HG03103 (cell line): ENCODE measurements at regions not wholly inside any gene's neighbourhood (a gene's known extent, or its start where the extent isn't known, plus 50 kb on each side); places are given as distances from the start of the nearest gene placed in this dataset.
"Not testable (repeated sequence)": the region's sequence is repeated elsewhere in the genome, so short reads cannot be mapped to it uniquely, and the experiment has no call there.

Source experiments
- ATAC-seq: cut with Tn5 transposase; IDR thresholded peaks from one replicate; pipeline ENCODE4 v1.9.1; 2021; ENCODE audit warnings: low read depth; ENCODE audit not compliant: unreplicated experiment

- no peak for ATAC-seq
Measured at GRCh38 chr9:1115370-1115769, 65.2 kb downstream of the DMRT2 start.

GRCh38 chr9:1117439-1117838, 67.3 kb downstream of the DMRT2 start:
- no peak for ATAC-seq

GRCh38 chr9:1120500-1121165, 70.5 kb downstream of the DMRT2 start:
- no peak for ATAC-seq

- ATAC-seq, result no peak
Measured at GRCh38 chr9:1125741-1126140, 75.6 kb downstream of the DMRT2 start.

GRCh38 chr9:1128046-1128445, 77.9 kb downstream of the DMRT2 start:
- ATAC-seq, result no peak

GRCh38 chr9:1129382-1129781, 79.2 kb downstream of the DMRT2 start:
- ATAC-seq, result no peak

- no peak for ATAC-seq
Measured at GRCh38 chr9:1140057-1140456, 89.9 kb downstream of the DMRT2 start.

GRCh38 chr9:1151691-1152090, 101.5 kb downstream of the DMRT2 start:
- ATAC-seq, result no peak

- ATAC-seq, result no peak
Measured at GRCh38 chr9:1152171-1152570, 102.0 kb downstream of the DMRT2 start.

GRCh38 chr9:1154739-1155138, 104.6 kb downstream of the DMRT2 start:
- no peak for ATAC-seq

GRCh38 chr9:1155602-1156001, 105.4 kb downstream of the DMRT2 start:
- no peak for ATAC-seq

- no peak for ATAC-seq
Measured at GRCh38 chr9:1156794-1157550, 106.8 kb downstream of the DMRT2 start.

- ATAC-seq, result no peak
Measured at GRCh38 chr9:1157836-1158235, 107.7 kb downstream of the DMRT2 start.

- ATAC-seq, result no peak
Measured at GRCh38 chr9:1170918-1171317, 120.8 kb downstream of the DMRT2 start.

- ATAC-seq, result no peak
Measured at GRCh38 chr9:1171546-1171945, 121.4 kb downstream of the DMRT2 start.

GRCh38 chr9:1173211-1173610, 123.1 kb downstream of the DMRT2 start:
- no peak for ATAC-seq

- ATAC-seq, result no peak
Measured at GRCh38 chr9:1173993-1174392, 123.8 kb downstream of the DMRT2 start.

GRCh38 chr9:1179366-1179765, 129.2 kb downstream of the DMRT2 start:
- no peak for ATAC-seq

GRCh38 chr9:1184146-1184545, 134.0 kb downstream of the DMRT2 start:
- ATAC-seq, result no peak

GRCh38 chr9:1187137-1187536, 137.0 kb downstream of the DMRT2 start:
- not testable (repeated sequence) for ATAC-seq

GRCh38 chr9:1195636-1196035, 145.5 kb downstream of the DMRT2 start:
- not testable (repeated sequence) for ATAC-seq

GRCh38 chr9:1198085-1198484, 147.9 kb downstream of the DMRT2 start:
- ATAC-seq, result no peak
